MM.1S (cell line): ENCODE measurements at regions not wholly inside any gene's neighbourhood (a gene's known extent, or its start where the extent isn't known, plus 50 kb on each side); places are given as distances from the start of the nearest gene placed in this dataset.

Experiments used
- CTCF ChIP-seq: fragments of 300-600 bp; sonication (generic); IDR thresholded peaks from 2 replicates; pipeline ENCODE4 v1.5.1; 2016; ENCODE audit warnings: antibody characterized with exemption, low read length, mixed read lengths
- EZH2 ChIP-seq: fragments of 300-600 bp; sonication (generic); optimal IDR thresholded peaks from 2 replicates; pipeline ENCODE3; 2017; ENCODE audit warnings: low read depth, mild to moderate bottlenecking, antibody characterized with exemption, low read length, mixed read lengths
- EZH2phosphoT487 ChIP-seq: fragments of 300-600 bp; sonication (generic); IDR thresholded peaks from 2 replicates; pipeline ENCODE4 v1.6.1; 2018; ENCODE audit warnings: antibody characterized with exemption, low read length

- TF ChIP-seq CTCF: no peak
- TF ChIP-seq EZH2: no peak
- no peak for TF ChIP-seq EZH2phosphoT487
Observed at GRCh38 chr3:161657786-161658185, 161.2 kb downstream of the OTOL1 start.
